ENCODE measurements at regions not wholly inside any gene's neighbourhood (a gene's known extent, or its start where the extent isn't known, plus 50 kb on each side); places are given as distances from the start of the nearest gene placed in this dataset.

GRCh38 chr2:16400127-16400623 is 265.5 kb downstream of the CYRIA start:
- H3K27ac ChIP-seq = no peak overlapping the region
- TF ChIP-seq ZFX (IDR thresholded peaks at IDR 0.05; ENCODE audit: borderline replicate concordance) (no peak), CTCF (IDR thresholded peaks at IDR 0.05) (no peak)

- TF ChIP-seq CTCF (IDR thresholded peaks at IDR 0.05) (no peak), ZFX (IDR thresholded peaks at IDR 0.05; ENCODE audit: borderline replicate concordance) (no peak)
- H3K27ac ChIP-seq = no peak overlapping the region
Observed at GRCh38 chr2:16398486-16399043, 267.1 kb downstream of the CYRIA start.

- H3K27ac ChIP-seq = no peak overlapping the region
- no peak for TF ChIP-seq ZFX (IDR thresholded peaks at IDR 0.05; ENCODE audit: borderline replicate concordance)
- no peak for TF ChIP-seq CTCF (IDR thresholded peaks at IDR 0.05)
Observed at GRCh38 chr2:16397681-16398475, 267.8 kb downstream of the CYRIA start.

- TF ChIP-seq ZFX (IDR thresholded peaks at IDR 0.05; ENCODE audit: borderline replicate concordance) (no peak), CTCF (IDR thresholded peaks at IDR 0.05) (no peak)
- no peak overlapping the region for H3K27ac ChIP-seq
Observed at GRCh38 chr2:16396986-16397385, 268.6 kb downstream of the CYRIA start.

GRCh38 chr2:16396171-16396570 is 269.5 kb downstream of the CYRIA start:
- TF ChIP-seq CTCF (IDR thresholded peaks at IDR 0.05) (no peak), ZFX (IDR thresholded peaks at IDR 0.05; ENCODE audit: borderline replicate concordance) (no peak)

GRCh38 chr2:16395601-16396000 is 270.0 kb downstream of the CYRIA start:
- TF ChIP-seq ZFX (IDR thresholded peaks at IDR 0.05; ENCODE audit: borderline replicate concordance) = no peak
- TF ChIP-seq CTCF (IDR thresholded peaks at IDR 0.05) = no peak
- no peak overlapping the region for H3K27ac ChIP-seq

More at GRCh38 chr2:16396171-16396570, 269.5 kb downstream of the CYRIA start:
- no peak overlapping the region for H3K27ac ChIP-seq

- no peak for TF ChIP-seq ZFX (IDR thresholded peaks at IDR 0.05; ENCODE audit: borderline replicate concordance)
- TF ChIP-seq CTCF (IDR thresholded peaks at IDR 0.05) = no peak
- no peak overlapping the region for H3K27ac ChIP-seq
Observed at GRCh38 chr2:16394986-16395550, 270.6 kb downstream of the CYRIA start.

All from 22Rv1 (cell line).